Right lobe of liver (tissue), 4 donors: ENCODE measurements at regions not wholly inside any gene's neighbourhood (a gene's known extent, or its start where the extent isn't known, plus 50 kb on each side); places are given as distances from the start of the nearest gene placed in this dataset.

Experiments
- POLR2A ChIP-seq: fragments of 450-650 bp; IDR thresholded peaks from one replicate; pipeline ENCODE4 v1.6.1; 2017; ENCODE audit warnings: antibody characterized with exemption, mild to moderate bottlenecking
- TF ChIP-seq, protein P1 (sequence below), 4 donors: fragments of 200-600 bp in 3 of 4; fragments of 450-650 bp in 1 of 4; IDR thresholded peaks; one replicate each; pipeline versions ENCODE4 v1.5.1 to v1.8.0; 2016 to 2022; ENCODE audit warnings: antibody characterized with exemption in 4 of 4, mild to moderate bottlenecking in 2 of 4
- donor health status: DM: no; HTN: no; CAD: no.
- donor health status: DM: no; HTN: no; CAD: no.
- donor health status: DM: no; HTN: yes; CAD: no.

DNA sequence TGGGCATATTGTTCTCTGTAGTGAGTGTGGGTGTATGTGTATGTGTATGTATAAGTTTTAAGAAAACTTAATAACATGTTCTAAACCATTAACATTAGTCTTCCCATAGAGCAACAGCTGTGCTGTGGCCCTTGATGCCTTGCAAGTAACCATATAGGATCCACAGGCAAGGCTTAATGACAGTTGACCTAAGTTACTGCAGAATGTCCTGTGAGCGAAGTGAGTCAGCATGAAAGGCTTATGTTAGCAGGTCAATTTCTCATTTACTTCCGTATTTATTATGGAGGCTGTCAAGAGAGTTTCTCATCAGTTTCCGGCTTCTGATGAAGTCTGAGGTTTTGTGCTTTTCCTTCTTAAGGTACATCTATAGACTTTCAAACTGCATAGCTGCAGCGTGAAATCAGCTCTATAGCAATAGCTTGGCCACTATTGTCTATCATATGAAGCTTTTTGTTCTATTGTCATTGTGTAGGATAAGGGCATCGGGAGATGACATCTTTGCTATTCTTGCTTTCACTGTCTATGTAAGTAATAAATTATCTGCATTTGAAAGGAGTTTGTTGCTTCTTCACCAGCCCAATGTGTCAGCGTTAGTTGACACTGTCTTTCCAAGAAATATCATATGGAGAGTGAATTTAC, 1153.4 kb upstream of the AGA start:
- TF ChIP-seq, protein P1, sequence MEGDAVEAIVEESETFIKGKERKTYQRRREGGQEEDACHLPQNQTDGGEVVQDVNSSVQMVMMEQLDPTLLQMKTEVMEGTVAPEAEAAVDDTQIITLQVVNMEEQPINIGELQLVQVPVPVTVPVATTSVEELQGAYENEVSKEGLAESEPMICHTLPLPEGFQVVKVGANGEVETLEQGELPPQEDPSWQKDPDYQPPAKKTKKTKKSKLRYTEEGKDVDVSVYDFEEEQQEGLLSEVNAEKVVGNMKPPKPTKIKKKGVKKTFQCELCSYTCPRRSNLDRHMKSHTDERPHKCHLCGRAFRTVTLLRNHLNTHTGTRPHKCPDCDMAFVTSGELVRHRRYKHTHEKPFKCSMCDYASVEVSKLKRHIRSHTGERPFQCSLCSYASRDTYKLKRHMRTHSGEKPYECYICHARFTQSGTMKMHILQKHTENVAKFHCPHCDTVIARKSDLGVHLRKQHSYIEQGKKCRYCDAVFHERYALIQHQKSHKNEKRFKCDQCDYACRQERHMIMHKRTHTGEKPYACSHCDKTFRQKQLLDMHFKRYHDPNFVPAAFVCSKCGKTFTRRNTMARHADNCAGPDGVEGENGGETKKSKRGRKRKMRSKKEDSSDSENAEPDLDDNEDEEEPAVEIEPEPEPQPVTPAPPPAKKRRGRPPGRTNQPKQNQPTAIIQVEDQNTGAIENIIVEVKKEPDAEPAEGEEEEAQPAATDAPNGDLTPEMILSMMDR (IDR thresholded peaks at IDR 0.05), result no peak
- TF ChIP-seq POLR2A, result no peak
